Panc1 (cell line): ENCODE measurements at regions not wholly inside any gene's neighbourhood (a gene's known extent, or its start where the extent isn't known, plus 50 kb on each side); places are given as distances from the start of the nearest gene placed in this dataset.

Source experiments
- ATAC-seq: fragments of 200-7000 bp; cut with Tn5 transposase; 2 replicates; pipeline ENCODE4 v1.9.1; 2020; ENCODE audit warnings: mild to moderate bottlenecking, moderate library complexity
- BruUV-seq: library from RNA; stranded (reverse); fragments of 400-500 nt; replicated peaks from 2 replicates; lab custom pipeline; 2021; lab: Mats Ljungman, UMichigan
- CTCF ChIA-PET: fragments of 300-600 bp; sonication (Branson Sonifier 250); formaldehyde crosslinking; loops from one replicate; lab custom pipeline; 2022; ENCODE audit warnings: antibody characterized with exemption; lab: Charles Lee
- POLR2A ChIA-PET: fragments of 300-600 bp; sonication (Branson Sonifier 250); formaldehyde crosslinking; loops from one replicate; lab custom pipeline; 2022; ENCODE audit warnings: antibody characterized with exemption; lab: Charles Lee
- DNase-seq: peaks from one replicate; pipeline ENCODE4 v3.0.0-alpha.2; 2010; ENCODE audit warnings: low read depth, low spot score
- H3K27ac ChIP-seq: 2 replicates; pipeline ENCODE4 v1.5.1; 2011; ENCODE audit warnings: mild to moderate bottlenecking, low read length, inconsistent platforms
- H3K27me3 ChIP-seq: fragments of 200-500 bp; sonication (Bioruptor generic); 2 replicates; pipeline ENCODE4 v1.6.0; 2014; ENCODE audit warnings: low read length, inconsistent platforms; ENCODE audit not compliant: control insufficient read depth, insufficient read depth
- H3K36me3 ChIP-seq: fragments of 200-500 bp; sonication (Bioruptor generic); 2 replicates; pipeline ENCODE4 v1.5.1; 2014; ENCODE audit warnings: inconsistent platforms, mild to moderate bottlenecking, low read length, moderate library complexity; ENCODE audit not compliant: control insufficient read depth, insufficient read depth
- H3K4me1 ChIP-seq: 2 replicates; pipeline ENCODE4 v1.5.1; 2011; ENCODE audit warnings: inconsistent platforms, mild to moderate bottlenecking, low read length, moderate library complexity; ENCODE audit not compliant: control insufficient read depth, insufficient read depth
- H3K4me3 ChIP-seq, 2 experiments: 2 replicates each; pipeline ENCODE4 v1.5.1; 2011 to 2012; ENCODE audit warnings: low read depth in 2 of 2, low read length in 2 of 2, mild to moderate bottlenecking in 2 of 2, inconsistent platforms in 1 of 2, moderate library complexity in 1 of 2
- H3K9me3 ChIP-seq: fragments of 200-500 bp; sonication (Bioruptor generic); 2 replicates; pipeline ENCODE4 v1.5.1; 2014; ENCODE audit warnings: low read depth, mild to moderate bottlenecking, inconsistent platforms, low read length, moderate library complexity; ENCODE audit not compliant: control insufficient read depth, insufficient read depth
- CTCF ChIP-seq: fragments of 450-650 bp; IDR thresholded peaks from 2 replicates; pipeline ENCODE4 v1.5.1; 2017; ENCODE audit warnings: mild to moderate bottlenecking
- POLR2AphosphoS5 ChIP-seq: IDR thresholded peaks from 2 replicates; pipeline ENCODE4 v1.6.1; 2012; ENCODE audit warnings: mild to moderate bottlenecking, low read depth, low read length, moderate library complexity
- REST ChIP-seq, 2 experiments: IDR thresholded peaks; 2 replicates each; pipeline ENCODE4 v1.6.1; 2011 to 2012; ENCODE audit warnings: low read depth in 2 of 2, control low read depth in 1 of 2, low read length in 1 of 2, mild to moderate bottlenecking in 1 of 2, moderate library complexity in 1 of 2; ENCODE audit not compliant: insufficient read depth in 1 of 2
- SIN3A ChIP-seq: IDR thresholded peaks from 2 replicates; pipeline ENCODE4 v1.6.1; 2012; ENCODE audit warnings: low read depth, mild to moderate bottlenecking, low read length, moderate library complexity, borderline replicate concordance; ENCODE audit not compliant: insufficient read depth
- TCF7L2 ChIP-seq: IDR thresholded peaks from 2 replicates; pipeline ENCODE4 v1.6.1; 2011; ENCODE audit warnings: mild to moderate bottlenecking, low read depth, low read length, inconsistent platforms
- in situ Hi-C: cut with HindIII; loops from 2 replicates; pipeline ENCODE4 v1.10.0; 2016; ENCODE audit warnings: low sequenced_read_pairs, low pct_unique_long_range_greater_than_20kb
- intact Hi-C: fragments of 100-400 bp; cut with micrococcal nuclease; formaldehyde crosslinking; loops from one replicate; pipeline ENCODE4 v1.10.0; 2022; ENCODE audit not compliant: unreplicated experiment

- Histone ChIP-seq H3K27ac (no peak overlapping the region), H3K9me3 (no peaks in the 10 kb centered on the region), H3K4me3 (no peak overlapping the region), H3K4me1 (no peaks in the 10 kb centered on the region), H3K36me3 (no peaks in the 10 kb centered on the region), H3K27me3 (no peaks in the 10 kb centered on the region)
- DNase-seq (no peak), ATAC-seq (no peak)
- no TSS peak for BruUV-seq
- TF ChIP-seq REST (IDR thresholded peaks at IDR 0.05; ENCODE audit: insufficient read depth in 1 of 2, low read depth in 2 of 2, low read length in 1 of 2) (no peak), SIN3A (no peak), CTCF (peak; percentile 27; the same call in 1 of the 2 replicates), POLR2AphosphoS5 (no peak), TCF7L2 (no peak)
- intact Hi-C loops = no loop called here
- in situ Hi-C loops = no loop called here
- ChIA-PET CTCF (no interaction called here), POLR2A (no interaction called here)
These were observed 765.6 kb upstream of the GHITM start for GRCh38 chr10:83373671-83374070.

- Histone ChIP-seq H3K27me3 (no peaks in the 10 kb centered on the region), H3K36me3 (no peaks in the 10 kb centered on the region), H3K9me3 (no peaks in the 10 kb centered on the region), H3K4me1 (no peaks in the 10 kb centered on the region), H3K27ac (no peak overlapping the region), H3K4me3 (no peak overlapping the region)
- DNase-seq (no peak), ATAC-seq (no peak)
- BruUV-seq = no TSS peak
- ChIA-PET CTCF (no interaction called here), POLR2A (no interaction called here)
- in situ Hi-C loops (no loop called here), intact Hi-C loops (no loop called here)
- TF ChIP-seq POLR2AphosphoS5 (no peak), SIN3A (no peak), TCF7L2 (no peak), REST (IDR thresholded peaks at IDR 0.05; ENCODE audit: insufficient read depth in 1 of 2, low read depth in 2 of 2, low read length in 1 of 2) (no peak), CTCF (no peak)
These were observed 764.6 kb upstream of the GHITM start for GRCh38 chr10:83374741-83375140.
